ENCODE measurements at regions not wholly inside any gene's neighbourhood (a gene's known extent, or its start where the extent isn't known, plus 50 kb on each side); places are given as distances from the start of the nearest gene placed in this dataset.
"Not testable (repeated sequence)": the region's sequence is repeated elsewhere in the genome, so short reads cannot be mapped to it uniquely, and the experiment has no call there.

DNA sequence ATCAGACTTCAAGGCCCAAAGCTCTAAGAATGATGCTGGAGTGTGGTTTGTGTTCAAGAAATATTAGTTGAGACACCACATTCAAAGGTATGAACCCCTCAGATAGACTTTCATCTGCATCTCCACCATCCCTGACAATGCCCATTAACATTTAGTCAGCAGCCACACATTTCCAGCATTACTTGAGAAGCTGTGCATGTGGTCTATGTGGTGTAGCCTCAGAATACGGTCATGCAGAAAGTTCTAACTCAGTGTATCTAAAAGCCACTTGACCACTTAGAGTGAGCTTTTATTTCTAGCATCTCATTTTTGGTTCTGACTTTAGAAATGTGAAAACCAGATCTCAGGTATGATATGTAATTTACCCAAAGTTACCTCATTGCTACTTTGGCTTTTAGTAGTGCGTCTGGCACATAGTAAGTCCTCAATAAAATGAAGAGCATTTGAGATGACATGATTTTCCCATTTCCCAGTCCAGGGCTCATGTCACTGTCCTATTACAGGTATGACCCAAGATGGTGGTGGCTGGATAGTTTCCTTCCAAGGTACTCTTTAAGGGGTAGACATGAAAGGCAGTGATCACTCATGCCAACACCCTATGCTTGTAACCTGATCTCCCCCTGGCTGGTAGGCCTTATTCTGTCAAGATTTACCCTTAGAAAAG, 272.4 kb upstream of the PLGLB1 start:
- in situ Hi-C loops (cut with HindIII; ENCODE audit: low pct_unique_long_range_greater_than_20kb, low sequenced_read_pairs), result not testable (repeated sequence)

DNA sequence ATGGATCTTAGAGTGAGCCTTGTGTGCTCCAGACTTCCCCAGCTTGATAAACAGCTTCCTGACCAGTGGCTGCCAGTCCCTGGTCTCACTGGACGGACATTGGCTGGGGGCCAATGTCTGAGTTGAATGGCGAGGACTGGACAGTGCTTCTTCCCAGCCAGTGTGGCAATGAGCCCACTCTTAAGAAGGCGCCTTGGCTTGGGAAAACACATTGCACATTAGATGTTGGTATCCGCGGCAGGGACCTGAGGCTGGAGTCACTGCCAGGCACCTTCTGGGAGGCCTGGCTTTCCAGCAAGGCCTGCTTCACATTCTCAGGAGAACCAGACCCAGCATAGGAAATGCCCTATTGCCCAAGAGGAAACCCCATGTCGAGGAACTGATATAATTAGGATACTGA, 273.5 kb upstream of the PLGLB1 start:
- DNase-seq (ENCODE audit: low read depth); in situ Hi-C loops (cut with HindIII; ENCODE audit: low pct_unique_long_range_greater_than_20kb, low sequenced_read_pairs): not testable (repeated sequence)

More for the DNA sequence above, 272.4 kb upstream of the PLGLB1 start:
- DNase-seq (ENCODE audit: low read depth), result not testable (repeated sequence)

DNA sequence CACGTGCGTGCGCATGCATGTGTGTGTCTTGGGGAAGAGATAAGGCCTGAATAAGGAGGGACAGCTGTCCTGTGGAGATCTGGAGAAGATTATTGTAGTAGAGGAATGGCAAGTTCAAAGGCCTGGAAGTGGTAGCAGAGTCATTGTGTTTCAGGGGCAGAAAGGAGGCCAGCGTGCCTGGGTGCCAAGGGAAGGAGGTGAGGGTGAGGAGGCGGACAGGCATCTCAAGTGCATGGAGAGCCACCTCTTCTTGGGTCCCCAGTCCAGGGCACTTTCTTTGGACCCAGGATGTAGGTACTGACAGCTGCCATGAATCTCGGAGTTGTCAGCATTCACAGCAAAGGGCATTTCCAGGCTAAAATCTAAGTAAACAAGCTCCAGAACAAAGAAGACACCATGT, 279.7 kb upstream of the PLGLB1 start:
- DNase-seq (ENCODE audit: low read depth); in situ Hi-C loops (cut with HindIII; ENCODE audit: low pct_unique_long_range_greater_than_20kb, low sequenced_read_pairs): not testable (repeated sequence)

DNA sequence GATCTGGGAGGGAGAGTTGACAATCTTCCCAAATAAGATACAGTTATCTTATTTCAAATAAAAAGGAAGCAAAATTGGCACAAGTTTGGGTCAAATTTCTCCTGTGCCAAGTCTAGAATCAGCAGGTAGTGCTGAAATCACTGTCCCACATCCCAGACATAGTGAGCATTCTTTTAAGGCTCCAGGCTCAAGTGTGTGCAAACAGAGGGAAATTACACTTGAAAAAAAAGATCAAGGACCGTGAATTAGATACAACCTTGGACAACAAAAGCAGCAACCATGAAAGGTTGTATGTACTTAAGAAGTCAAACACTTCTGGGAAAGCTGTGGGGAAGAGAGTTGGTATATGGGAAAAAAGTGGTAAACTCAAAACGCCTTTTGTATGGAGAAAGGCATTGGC, 280.2 kb upstream of the PLGLB1 start:
- DNase-seq (ENCODE audit: low read depth); in situ Hi-C loops (cut with HindIII; ENCODE audit: low pct_unique_long_range_greater_than_20kb, low sequenced_read_pairs): not testable (repeated sequence)

DNA sequence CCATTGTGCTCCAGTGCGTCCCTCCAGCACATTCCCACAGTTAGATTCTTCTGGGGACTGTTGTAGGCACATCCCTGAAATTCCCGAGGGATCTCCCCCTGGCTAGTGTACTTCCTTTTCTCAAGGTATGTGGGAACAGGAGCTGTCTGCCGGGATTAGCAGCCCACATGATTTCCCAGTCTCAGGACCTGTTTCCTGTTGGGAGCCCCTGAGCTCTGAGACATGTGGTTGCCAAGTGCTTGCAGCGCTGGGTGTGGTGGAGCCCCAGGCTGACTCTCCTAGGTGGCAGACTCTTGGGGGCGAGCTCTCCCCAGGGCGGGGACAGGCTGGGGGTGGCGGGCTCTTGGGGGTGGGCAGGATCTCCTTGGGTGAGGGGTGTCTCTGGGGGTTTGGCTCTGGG, 287.0 kb upstream of the PLGLB1 start:
- DNase-seq (ENCODE audit: low read depth); in situ Hi-C loops (cut with HindIII; ENCODE audit: low pct_unique_long_range_greater_than_20kb, low sequenced_read_pairs): not testable (repeated sequence)

DNA sequence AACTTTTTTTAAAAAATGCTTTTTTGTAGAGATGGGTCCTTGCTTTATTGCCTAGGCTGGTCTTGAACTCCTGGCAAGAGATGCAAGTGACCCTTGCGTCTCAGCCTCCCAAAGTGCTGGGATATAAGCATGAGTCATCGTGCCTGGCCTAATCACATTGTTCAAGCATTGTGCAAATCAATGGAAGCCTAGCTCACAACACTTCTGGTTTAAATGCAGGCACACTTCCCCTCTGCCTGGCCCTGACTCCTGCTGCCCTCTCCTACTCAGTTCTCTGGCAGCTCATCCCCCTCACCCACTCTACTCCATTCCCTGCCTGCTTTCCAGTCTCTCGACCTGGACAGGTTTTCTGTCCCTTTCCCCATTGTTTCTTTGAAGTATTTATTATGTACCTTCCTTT, 288.1 kb upstream of the PLGLB1 start:
- DNase-seq (ENCODE audit: low read depth); in situ Hi-C loops (cut with HindIII; ENCODE audit: low pct_unique_long_range_greater_than_20kb, low sequenced_read_pairs): not testable (repeated sequence)

DNA sequence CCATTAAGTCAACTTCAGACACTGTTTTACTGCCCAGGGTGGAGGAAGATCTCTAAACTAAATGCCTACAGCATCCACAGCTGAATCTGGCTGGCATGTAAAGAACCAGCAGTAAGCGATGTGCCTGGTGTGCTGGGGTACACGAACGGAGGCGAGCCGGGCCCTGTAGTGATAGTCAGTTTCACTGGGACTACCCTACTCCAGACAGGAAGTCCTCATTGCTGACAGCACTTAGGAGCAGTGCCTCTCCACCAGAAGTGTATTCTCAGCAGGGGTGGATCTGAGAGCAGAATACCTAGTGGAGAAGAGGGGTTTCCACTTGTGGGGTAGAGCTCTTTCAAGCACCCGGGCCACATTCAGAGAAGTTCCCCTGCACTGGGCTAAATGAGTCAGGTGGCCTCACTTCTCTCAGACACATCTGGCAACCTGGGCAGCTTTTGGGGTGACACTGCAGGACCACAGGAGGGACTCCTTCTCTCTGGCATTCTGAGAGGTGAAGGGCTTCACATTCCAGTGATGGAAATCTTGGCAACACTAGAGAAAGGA, 290.3 kb upstream of the PLGLB1 start:
- in situ Hi-C loops (cut with HindIII; ENCODE audit: low pct_unique_long_range_greater_than_20kb, low sequenced_read_pairs); DNase-seq (ENCODE audit: low read depth): not testable (repeated sequence)

DNA sequence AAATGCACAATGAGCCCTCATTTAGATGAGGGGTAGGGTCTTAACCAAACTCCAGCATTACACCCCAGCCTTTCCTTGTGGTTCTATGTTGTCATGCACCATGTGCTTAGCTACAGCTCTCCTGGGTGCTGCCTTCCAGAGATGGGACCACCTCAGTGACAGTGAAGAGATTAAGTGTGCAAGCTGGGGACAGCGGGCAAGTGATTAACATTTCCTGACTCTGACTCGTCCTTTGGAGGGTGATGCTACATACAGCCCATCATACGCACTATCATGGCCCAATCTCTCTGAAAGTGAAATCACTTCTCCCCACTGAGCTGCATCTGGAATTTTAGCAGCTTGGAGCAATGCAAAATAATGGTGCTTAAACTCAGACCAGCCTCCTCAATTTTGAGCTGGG, 293.0 kb upstream of the PLGLB1 start:
- in situ Hi-C loops (cut with HindIII; ENCODE audit: low pct_unique_long_range_greater_than_20kb, low sequenced_read_pairs); DNase-seq (ENCODE audit: low read depth): not testable (repeated sequence)

DNA sequence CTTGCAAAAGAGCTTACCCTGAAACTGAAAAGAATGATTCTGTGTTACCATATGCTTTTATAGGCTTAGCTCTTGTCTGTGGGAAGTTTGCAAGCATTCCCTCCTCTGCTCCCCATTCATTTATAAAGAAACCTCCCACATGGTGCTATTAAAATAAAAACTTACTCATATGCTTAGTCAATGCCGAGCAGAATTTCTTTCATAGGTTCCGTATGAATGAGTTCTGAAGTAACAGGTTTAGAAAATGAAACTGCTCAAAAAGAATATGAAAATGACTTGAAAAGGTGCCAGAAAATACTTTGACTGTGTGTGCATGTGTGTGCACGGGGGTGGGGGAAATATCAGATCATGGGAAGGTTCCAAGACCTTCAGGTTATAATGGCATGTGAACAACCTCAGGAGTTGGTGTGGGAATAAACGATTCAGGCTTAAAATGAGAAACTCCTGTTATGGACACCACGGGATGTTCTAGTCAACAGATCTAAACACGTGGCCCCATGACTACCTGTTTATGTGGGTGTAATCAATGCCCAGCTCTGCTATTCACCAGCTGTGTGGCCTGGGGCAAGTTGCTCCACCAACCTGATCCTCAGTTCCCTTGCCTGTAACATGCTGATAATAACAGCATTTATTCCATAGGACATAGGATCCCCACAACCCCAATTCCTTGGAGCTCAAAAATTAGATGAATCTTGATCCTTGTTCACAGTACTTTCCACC, 293.7 kb upstream of the PLGLB1 start:
- in situ Hi-C loops (cut with HindIII; ENCODE audit: low pct_unique_long_range_greater_than_20kb, low sequenced_read_pairs); DNase-seq (ENCODE audit: low read depth): not testable (repeated sequence)

DNA sequence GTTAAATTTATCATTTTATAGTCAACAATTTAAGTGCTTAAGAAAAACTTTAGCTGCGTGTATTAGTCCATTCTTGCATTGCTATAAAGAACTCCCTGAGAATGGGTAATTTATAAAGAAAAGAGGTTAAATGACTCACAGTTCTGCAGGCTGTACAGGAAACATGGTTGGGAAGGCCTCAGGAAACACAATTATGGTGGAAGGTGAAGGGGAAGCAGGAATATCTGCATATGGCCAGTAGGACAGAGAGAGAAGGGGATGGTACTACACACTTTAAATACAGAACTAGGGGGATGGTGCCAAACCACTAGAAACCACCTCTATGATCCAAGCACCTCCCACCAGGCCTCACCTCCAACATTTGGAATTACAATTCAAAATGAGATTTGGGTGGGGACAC, 295.5 kb upstream of the PLGLB1 start:
- DNase-seq (ENCODE audit: low read depth); in situ Hi-C loops (cut with HindIII; ENCODE audit: low pct_unique_long_range_greater_than_20kb, low sequenced_read_pairs): not testable (repeated sequence)

DNA sequence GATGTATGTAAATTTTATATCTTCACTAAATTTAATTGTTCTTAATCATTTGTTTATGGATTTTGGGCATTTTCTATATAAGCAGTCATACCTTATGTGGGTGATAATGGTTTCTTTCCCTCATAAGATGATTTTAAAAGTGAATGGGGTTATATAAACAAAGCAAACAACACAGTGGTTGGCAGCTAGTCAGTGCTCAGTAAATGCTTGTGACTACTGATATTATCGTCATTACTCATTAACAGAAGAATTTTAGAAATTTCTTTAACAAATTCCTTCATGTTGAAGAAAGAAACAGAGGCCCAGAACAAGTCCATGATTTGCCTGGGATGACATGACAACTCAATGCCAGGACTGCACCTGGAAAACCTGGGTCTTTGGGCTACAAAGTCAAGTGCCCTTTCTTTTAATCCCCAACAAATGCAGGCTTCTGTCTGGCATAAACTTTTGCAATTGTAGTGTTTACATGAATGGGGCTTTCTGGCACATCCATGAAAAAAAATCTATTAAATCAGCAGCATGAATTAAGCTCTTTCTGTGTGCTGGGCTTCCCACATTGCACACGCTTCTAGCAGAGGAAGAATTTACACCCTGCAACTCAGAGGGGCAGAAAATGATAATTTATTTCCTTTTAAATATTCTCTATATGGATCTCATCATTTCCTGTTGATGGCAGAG, 297.3 kb upstream of the PLGLB1 start:
- peak; percentile 65 for DNase-seq (ENCODE audit: low read depth)

DNA sequence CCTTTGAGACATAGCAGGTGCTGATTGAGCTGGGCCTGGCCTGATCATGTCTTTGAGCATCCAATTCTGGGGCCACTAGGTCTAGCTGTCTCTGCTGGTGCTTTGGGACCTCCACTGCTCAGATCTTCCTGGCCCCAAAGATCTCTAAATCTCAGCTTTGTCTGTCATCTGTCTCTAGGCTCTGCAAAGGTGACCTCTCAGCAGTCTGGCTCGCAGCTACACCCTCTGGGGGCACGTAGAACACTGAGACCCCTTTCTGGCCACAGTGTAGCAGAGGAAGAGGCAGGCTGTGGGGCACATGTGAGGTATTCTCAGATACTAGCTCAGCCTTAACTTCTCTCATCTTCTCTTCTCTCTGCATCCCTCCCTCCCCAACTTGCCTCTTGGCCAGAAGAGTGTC, 298.1 kb upstream of the PLGLB1 start:
- in situ Hi-C loops (cut with HindIII; ENCODE audit: low pct_unique_long_range_greater_than_20kb, low sequenced_read_pairs); DNase-seq (ENCODE audit: low read depth): not testable (repeated sequence)

More for the DNA sequence above, 297.3 kb upstream of the PLGLB1 start:
- in situ Hi-C loops (cut with HindIII; ENCODE audit: low pct_unique_long_range_greater_than_20kb, low sequenced_read_pairs), result not testable (repeated sequence)

DNA sequence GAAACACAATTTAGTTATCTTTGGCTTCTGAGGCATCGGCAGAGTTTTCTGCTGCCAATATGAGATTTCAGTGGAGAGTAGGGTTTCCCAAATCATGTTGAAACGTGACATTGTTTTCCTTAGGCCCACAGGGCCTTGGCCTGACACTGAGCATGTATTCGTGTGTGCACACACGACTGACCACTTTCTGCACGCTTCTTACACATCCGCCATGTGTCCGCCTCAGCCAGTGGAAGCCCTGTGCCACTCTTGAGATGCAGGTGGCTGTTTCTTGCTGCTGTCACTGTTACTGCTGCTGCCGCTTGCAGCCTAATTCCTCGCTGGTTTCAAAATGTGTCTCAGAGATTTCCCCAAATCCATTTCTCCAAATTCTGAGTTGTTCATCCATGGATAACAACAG, 299.6 kb upstream of the PLGLB1 start:
- in situ Hi-C loops (cut with HindIII; ENCODE audit: low pct_unique_long_range_greater_than_20kb, low sequenced_read_pairs); DNase-seq (ENCODE audit: low read depth): not testable (repeated sequence)

DNA sequence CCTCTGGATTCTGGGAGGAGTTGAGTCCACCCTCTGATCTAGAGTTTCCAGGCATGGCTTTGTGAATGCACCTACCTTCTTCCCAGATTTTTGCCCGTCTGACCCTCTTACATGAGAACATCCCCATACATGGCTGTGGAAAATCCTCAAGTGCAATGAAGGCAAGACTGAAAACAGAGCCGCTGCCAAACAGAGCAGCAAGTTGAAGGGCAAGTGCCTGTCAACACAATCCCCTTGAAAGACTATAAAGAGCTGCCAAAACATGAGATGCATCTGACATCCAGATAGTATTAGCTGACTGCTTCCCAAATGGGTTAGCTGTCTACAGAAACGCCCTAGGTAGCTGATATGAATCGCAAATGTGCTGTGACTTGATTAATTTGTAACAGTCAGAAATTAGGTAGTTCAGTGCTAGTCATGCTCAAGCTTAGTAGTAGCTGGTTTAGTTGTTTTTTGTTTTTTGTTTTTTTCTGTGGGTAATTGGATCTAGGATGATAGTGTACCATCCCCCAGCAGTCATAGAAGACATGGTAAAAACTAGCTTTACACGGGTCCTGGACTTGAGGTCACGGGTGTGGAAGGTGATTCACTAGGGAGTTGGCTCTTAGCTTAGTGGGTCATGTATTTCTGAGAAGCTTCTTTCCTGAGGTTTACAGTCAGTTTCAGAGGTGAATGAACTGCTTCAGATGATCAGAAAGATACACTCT, 302.8 kb upstream of the PLGLB1 start:
- peak; percentile 46 for DNase-seq (ENCODE audit: low read depth)
- in situ Hi-C loops (cut with HindIII; ENCODE audit: low pct_unique_long_range_greater_than_20kb, low sequenced_read_pairs), result not testable (repeated sequence)

DNA sequence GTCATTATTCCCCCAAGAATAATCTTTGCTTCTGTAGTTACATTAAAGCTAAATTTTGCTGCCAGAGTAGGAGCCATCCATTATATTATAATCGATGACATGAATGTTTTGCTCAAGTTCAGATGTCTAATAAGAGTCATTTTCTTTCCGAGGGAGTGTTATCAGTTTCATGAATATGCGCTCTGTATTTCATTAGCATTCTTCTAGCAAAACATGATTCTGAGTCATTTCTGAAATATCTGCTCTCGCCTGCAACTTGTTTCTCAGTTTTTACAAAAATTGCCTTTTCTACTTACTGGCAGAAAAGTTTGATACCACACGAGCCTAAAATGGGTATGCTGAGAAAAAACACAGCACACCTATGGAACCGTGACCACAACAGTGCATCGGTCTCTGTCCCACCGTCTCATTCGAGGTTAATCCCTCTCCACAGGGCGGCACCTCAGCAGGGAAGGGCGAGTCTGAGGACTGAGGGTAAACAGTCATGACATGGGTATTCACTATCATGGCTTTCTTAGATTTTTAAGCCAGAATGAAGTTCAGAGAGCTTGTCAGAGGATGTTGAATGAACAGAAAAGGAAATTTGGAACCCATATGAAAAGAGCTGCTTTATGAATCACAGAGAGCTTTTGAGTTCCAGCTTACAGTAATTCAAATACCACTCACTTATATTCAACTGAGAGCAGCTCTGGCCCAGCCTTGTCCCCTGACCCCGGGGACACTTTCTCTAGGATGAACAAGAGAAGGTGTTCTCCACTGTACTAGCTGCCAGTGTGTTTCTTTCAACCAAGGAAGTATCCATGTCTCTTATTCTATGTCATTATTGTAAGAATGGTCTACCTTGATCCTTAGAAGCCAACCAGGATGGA, 303.6 kb upstream of the PLGLB1 start:
- in situ Hi-C loops (cut with HindIII; ENCODE audit: low pct_unique_long_range_greater_than_20kb, low sequenced_read_pairs); DNase-seq (ENCODE audit: low read depth): not testable (repeated sequence)

DNA sequence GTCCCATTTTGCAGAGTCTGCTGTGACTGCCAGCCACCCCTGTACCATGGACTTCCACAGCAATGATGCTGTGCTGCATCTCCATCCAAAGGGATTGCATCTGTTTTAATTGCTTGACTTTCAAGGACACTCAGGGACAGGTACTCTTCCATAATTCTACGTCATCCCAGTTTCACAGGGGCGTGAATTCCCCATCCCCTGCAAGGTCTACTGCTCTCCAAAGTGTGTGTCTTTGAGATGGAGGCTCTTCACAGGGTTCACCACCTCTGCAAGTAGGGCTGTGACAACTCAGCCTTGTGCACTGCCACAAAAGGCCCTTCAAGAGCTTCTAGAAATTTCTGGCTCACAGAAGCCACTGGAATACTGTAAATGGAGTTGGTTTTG, 304.3 kb upstream of the PLGLB1 start:
- DNase-seq (ENCODE audit: low read depth); in situ Hi-C loops (cut with HindIII; ENCODE audit: low pct_unique_long_range_greater_than_20kb, low sequenced_read_pairs): not testable (repeated sequence)

DNA sequence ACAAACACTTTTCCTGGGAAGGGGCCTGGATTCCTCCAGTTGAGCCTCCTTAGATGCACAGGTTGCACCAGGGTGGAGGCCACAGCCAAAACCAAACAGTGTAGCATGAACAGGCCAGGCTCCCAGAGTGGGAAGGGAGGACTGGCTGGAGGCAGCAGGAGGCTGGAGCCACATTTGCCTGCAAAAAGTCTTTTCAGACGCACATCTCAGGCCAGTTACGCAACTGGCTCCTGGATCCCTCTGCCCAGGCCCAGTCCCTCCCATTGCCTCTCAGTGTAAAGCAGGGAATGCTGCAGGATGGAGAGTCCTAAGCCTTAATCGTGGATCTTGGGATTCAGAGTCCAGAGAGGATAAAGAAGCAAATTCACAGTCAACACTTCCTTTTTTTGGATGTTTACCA, 305.1 kb upstream of the PLGLB1 start:
- DNase-seq (ENCODE audit: low read depth); in situ Hi-C loops (cut with HindIII; ENCODE audit: low pct_unique_long_range_greater_than_20kb, low sequenced_read_pairs): not testable (repeated sequence)

Data from Caki2 (cell line).